GM19035 (cell line): ENCODE measurements at regions not wholly inside any gene's neighbourhood (a gene's known extent, or its start where the extent isn't known, plus 50 kb on each side); places are given as distances from the start of the nearest gene placed in this dataset.

ENCODE experiments used
- ATAC-seq: cut with Tn5 transposase; IDR thresholded peaks from one replicate; pipeline ENCODE4 v1.9.1; 2021; ENCODE audit not compliant: unreplicated experiment

DNA sequence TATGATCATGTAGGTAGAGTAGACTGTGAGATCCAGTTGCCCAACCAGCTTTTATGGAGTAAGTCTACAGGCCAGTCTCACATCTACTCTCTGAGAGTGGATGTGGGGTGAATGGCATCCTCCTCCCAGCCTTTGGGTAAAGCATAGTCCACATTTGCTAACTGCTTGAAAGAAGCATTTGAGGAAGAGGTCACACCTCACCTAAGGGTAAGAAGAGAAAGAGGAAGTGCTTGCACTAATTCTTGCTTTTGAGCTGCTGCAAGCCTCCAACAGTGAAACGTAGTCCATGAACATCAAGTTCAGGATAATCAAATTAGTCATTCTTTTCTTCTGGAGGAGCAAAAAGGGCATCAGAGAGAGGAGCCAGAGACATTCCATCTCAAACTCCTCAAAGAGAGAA, 93.9 kb upstream of the AGR3 start:
- peak; percentile 48 for ATAC-seq

DNA sequence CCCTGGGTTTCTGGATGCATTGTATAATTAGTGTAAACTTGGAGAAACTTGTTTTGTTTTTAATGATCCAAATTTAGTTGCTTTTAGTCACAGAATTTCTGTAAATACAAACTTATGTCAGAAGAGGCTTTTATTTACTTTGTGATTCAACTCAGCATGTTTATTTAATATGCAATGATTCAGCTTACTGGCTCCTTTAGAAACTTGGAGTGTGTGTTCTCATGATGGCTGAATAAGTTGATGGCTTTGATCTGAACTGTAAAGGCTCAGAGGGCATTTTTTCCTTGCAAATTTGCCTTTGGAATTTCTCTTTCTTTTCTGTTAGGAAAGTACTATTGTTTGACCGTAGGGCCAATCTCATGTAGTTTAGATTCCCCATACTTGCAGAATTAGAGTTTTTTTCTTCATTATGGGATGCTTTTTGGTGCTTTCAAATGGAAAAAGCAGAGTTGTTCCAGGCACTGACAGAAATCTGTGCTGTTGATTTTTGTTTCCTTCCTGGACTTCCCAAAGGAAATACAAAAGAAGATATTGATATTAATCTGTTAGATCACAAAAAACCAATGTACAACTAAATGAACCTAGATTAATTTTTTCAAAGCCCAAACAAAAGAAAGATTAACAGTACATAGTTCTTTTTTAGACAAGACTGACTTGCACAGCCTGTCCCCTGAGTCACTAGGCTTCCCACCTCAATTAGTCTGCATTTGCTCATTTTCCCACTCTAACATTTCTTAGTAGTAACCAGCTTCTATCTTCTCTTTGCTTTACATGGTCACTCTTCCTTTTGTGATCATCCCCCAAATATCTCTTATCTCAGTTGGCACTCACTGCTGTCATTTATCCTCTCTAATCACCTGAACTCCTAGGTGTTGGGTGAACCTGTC, 96.8 kb upstream of the AGR3 start:
- ATAC-seq = no peak

DNA sequence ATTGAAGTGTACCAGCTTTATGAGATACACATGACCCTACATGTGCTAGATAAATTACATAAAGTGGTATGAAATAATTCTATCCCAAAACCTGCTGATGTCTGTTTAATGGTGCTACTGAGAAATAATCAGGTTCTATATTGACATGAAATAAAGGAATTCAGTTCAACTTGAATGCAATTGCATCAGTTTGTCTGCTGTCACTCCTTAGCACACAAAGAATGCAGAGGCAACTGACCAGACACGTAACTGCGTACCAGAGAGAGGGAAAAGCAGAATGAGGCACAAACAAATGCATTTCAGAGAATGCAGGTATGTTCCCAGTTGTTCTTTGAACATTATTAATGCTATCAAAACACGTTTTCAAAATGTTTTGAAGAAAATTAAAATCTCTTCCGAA, 98.8 kb upstream of the AGR3 start:
- ATAC-seq = no peak

DNA sequence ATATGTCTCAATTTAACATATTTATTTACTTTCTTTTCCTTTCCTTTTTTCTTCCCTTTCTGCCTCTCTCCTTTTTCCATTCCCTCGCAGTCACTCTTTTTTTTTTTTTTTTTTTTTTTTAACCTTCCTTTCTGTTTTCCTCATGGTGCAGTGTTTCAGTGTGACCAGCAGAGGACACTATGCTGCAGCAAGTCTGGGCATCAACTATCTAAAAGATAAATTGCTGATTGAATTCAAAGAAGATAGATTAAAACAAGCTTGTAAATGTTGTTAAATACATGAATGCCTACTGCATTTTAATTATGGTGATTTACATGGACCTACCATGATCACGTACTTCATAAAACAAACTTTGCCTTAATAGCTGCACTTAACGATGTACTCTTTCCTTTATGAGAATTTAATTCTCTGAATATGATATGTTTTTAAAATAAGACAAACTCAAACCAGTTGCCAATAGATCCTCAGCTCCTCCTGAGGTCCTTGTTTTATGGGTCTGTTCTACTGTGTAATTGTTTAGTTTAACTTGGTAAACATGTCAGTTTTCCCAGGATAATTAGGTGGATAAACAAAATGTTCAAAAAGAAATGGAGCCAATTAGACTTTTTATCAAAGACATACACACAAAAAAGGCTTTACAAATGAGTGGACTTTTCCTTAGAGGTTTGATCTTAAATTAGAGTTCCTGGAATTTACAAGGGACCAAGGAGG, 101.0 kb upstream of the AGR3 start:
- ATAC-seq = peak; percentile 59

DNA sequence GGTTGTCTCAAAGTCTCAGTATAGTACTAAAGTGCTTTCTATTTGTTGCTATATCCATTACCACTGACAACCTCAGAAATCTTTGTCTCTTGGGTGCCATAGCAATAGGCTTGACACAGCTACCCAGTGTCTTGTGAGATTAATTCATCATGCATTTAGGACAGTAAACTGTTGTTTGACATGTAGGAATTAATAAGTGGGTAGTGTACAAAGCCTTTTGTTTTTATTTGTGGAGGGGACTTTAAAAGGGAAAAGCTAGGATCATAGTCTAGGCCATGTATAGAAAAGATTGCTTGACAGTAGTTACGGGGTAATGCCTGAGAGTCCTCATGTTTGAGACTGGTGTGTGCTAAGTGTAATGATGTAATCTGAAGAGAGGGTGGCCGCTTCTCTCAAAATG, 102.6 kb upstream of the AGR3 start:
- no peak for ATAC-seq

DNA sequence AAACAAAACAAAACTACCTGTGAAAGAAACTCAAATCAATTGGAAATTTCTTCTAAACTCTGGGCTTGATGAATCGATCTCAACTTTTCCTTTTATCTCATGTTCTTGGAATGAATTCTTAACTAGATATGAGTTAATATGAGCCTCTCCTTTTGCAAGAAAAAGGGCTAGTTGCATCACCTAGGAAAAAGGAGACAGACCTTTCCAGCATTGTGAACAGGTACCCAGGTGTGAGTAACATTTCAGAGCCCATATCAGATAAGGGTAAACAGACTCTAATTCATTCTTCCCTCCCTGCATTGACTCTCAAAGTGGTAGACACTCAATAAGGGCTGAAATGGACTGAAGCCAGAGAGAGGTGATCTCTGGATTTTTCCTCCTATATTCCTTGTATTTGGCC, 103.8 kb upstream of the AGR3 start:
- ATAC-seq = no peak

DNA sequence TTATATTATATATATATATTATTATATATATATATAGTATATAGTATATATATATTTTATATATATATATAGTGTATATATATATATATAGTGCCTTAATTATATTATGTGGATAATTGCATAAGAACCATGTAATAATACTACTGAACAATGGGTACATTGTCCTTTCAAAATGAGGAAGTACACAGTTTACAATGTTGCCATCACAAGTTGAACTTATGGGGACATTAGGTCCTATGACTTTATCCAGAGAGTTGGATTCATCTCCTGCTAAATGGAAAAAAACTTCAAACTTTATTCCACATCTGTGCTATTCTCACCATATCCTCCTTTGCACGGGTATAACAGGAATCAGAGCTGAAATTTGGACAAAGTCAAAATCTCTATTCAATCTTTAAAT, 105.0 kb upstream of the AGR3 start:
- no peak for ATAC-seq

DNA sequence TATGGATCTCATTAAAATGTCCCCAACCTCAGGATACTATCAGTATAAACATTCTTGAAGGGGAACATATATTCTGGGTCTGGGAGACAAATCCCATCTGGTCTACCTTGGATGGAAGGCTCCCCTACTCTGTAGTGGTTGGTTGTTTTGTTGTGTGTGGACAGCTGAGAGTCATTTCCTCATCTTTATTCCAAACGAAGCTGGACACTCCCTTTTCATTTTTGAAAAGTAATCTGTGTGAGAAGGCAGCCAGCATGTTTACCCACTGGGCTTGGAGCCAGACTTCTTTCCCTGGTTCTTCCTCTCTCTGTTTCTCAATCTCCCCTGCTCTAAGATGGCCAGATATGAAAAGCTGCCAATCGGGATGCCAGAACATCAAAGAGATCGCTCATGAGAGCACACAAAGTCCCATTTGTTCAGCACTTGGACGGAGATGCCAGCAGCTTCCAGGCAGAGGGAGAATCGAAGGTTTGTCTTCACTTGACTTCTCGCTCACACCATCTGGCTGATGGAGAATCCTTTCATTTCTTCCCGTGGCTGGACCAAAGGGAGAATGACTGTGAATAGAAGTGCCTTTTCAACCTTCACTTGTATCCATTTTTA, 108.1 kb upstream of the AGR3 start:
- no peak for ATAC-seq

DNA sequence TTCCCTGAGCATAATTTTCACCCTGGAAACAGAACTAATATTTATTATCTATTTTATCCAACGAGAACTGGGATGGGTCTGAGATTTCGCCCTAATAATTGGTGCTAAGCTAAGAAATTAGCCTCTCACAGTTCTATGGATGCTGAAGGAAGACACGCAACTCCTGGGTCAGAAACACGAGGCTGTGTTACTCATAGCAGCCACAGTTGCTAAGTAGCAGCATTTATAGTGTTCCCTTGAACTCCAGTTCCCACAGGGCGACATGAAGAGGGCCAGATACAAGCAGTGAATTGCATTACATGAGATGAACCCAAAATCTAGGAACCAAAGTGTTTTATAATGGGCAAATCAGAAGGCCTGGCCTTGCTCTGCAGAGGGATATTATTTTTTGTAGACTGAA, 109.8 kb upstream of the AGR3 start:
- ATAC-seq = no peak

DNA sequence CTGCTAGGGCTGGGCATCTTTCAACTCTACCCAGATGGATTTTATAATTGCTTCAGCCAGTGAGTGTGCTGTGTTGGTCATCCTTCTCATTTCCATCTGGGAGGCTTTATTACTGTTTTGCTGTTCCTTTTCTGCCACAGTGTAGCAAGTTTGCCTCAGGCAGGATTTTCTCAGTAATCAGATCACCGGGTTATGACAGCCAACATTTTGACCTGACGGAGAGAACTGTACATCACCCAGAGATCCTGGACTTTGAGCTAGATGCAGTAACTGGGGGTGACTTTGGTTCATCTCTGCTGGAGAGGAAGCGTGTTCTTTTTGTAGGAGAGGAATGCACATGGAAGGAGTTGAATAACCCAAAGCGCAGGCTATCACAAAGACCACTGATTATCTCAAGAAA, 111.8 kb upstream of the AGR3 start:
- no peak for ATAC-seq

DNA sequence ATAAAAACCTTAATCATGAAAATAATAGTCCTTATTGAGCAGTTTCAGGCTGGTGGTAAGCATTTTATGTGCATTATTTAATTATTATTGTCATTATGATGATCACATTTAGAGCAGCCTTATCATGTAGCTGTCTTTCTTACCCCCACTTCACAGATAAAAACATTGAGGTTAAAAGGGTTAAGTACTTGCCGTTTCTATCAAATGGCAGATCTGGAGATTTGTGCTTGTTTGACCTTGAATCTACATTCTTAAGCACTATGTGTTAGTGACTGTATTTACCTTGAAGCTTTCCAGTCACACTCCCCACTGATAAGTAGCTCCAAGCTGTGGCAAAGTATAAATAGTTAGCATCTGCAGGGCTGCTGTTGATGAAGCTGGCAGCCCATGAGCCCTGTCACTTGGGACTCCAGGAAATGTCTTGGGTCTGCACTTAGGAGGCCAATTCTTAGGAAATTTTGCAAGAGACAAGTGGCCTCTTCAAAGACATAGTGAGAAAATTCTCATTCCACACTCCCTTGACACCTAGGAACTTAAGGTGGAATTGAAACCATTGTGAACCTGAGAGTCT, 116.8 kb upstream of the AGR3 start:
- ATAC-seq = no peak

DNA sequence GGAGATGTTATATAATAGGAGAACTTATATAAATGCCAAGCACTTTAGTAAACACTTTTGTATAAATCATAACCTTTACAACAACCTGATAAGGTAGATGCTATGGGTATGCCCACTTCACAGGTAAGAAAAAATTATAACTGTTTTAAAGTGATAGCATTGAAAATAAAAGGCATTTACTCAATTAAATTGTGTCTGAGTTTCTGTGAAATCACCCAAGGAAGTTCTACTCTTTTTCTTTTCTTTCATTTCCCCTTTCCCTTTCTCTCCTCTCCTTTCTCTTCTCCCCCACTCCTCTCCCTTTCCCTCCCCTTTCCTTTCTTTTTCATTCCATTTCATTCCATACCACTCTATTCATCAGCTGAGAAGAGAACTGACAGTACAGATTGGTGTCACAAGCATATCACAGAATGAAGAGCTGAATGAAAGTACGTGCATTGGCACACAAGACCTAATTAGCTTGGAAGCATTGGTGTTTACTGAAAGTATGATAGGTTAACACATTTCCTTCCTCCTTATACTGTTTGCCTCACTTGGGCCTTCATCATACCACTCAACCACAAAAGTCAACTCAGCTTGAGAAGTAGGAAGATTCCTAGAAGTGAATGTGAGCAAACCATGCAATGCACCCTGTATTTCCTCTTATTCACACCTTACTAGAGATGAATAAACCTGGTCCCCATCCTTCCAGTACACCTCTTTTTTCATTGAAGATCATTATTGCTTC, 117.9 kb upstream of the AGR3 start:
- no peak for ATAC-seq

DNA sequence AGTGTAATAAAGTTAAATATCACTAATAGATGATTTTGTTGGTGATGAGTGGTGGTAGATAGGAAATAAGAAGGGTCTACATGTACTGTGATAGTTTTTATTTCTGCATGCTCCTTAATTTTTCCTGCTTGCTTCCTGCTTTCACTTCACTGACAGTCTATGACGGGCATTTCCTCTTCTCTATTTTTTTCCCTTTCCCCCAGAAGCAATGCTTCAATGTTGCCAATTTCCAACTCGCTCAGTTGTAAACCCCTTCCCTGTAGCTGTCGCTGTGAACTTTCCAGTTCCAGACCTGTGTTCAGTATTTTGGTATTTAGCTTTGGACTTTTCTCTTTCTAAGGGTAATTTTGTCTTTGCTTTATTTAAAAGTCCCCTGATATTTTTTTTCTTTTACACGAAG, 123.5 kb upstream of the AGR3 start:
- ATAC-seq = no peak

DNA sequence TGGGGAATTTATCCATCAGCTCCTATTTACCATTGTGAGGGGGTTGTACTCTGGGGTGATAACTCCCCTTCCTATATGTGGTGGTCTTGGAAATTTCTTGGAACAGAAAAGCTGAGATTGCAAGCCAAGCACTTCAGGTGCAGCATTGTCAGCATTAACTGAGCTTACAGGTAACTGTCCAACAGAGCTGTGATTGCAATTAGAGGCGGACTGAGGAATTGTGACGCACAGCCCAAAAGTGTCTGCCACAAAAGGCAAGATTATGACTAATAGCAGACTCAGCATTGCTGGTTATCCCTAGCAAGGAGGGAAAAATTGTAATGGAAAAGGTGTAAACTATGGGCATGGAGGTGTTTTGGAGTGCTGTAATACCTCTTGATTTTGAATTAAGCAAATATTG, 126.1 kb upstream of the AGR3 start:
- ATAC-seq = no peak

DNA sequence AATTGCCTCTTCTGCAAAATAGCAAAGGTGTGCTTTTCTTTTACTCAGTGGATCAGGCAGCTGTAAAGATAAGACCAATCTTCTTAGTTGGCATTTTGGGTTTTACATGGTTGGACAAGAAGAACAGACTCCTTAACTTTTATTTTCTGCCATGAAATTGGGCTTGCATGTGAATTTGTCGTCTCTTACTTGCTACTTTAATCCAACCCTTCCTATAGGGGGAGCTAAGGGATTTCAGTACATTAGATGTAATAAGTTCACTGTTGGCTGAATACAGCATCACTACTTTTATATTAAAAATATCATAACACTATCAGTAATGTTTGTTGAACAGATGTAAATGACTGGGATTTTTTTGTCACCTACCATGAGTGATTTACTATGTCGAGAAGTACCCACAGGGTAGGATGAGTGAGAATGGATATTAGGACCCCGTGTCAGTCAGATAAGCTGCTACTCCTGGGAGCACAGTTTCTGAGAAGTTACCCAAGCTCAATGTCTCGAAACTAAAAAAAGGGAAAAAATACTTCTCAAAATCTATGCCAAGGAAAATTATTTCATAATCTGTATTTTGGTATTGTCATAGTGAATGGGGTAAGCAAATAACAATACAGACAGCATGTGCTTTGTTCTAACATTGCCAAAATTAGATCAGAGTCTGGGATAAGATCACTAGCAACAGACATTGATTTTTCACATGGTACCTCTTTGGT, 127.4 kb upstream of the AGR3 start:
- ATAC-seq = no peak

DNA sequence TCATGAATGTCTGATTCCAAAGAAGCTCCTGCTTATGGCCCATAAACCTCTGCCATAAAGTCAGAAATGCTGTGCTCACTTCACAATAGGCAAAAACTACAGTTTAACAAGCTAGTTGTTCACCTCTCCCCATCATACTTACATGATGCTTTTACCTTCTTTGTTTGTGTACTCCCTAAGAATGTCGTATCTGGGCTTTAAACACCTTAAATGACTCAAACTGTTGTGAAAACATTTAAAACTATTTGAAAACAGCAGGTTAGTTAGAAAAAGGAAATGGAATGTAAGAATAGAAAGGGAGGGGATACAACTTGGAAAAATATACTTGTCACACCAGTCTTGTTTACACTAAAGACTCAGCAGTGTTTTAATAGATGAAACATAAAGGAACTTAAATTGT, 128.2 kb upstream of the AGR3 start:
- no peak for ATAC-seq

DNA sequence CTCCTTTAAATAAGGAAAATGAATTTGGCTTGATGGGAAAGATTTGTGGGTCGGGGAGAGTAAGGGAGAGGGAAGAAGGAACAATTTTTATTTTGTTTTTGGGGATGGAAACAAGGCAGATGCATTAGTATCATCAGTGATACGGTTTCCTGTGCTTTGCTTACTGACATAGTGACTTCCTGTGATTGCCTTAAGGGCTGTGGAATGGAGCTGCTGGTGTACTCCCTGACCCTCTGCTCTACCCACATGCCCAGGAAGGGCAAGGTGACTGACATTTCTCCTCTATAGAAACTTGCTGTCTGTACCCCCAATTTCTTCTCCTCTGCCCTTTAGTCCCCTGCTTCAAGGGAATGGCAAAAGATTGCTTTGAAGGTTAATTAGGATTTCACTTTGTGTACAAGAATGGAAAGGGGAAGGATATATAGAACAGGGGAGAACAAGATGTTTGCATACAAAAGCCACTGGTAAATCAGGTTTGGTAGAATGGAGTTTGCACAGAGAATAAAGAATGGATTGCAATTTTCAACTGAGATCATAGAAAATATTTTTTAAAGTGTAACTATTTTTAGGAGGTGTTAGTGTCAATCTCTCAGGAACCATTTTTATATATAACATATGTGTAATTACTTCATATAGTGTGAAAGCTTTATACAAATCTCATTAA, 129.0 kb upstream of the AGR3 start:
- no peak for ATAC-seq

DNA sequence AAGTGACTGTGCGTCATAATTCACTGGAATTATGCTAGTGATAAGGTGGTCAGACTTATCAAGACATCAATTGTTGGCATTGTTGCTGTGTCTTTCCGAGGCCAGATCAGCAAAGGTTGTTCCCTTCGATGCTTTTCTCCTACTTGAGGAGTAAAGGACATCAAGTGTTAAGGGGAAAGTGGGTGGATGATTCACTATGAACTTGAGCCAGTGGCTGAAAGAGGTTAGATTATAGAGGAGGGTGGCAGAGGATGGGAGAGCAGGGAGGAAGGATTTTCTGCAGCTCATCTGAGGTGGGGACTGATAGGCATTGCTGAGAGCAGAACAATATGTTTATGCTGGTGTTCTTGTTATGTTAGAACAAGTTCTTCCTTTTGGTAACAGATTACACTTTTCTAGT, 131.4 kb upstream of the AGR3 start:
- ATAC-seq = no peak

DNA sequence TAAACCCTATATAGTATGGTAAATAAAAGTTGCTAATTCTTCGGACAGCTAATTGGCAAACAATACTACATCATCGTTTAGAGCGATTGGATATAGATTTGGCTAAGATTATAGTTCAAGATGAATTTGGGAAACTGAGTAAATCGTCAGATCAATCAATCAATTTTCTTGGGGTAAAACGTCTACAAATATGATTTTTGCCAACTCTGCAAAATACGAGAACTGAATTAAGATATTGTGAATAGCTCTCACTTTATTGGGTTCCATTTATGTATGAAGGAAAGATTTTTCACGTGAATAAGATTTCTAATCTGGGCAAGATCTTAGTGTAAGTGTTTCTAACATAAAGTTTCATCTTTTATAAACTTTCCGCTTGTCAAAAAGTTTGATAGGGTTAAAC, 132.9 kb upstream of the AGR3 start:
- no peak for ATAC-seq

DNA sequence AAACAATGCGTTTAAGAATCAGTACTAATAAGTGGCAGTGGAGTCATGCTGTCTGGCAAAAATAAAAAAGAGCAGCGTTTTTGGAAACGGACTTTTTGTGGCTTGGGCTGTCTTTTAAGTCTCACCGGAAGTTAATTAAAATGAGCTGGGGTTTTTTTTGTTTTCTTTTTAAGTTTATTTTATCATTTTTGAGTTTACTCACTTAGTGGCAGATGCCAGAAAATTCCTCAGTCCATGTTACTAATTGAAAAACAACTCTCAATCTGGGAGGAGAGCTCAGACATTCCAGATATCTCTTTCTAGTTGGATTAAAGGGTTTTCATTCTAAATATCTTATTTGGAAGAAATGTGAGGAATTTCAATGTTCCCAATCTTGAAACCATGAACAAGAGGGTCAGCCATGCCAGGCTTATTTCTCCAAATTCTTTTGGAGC, 133.8 kb upstream of the AGR3 start:
- no peak for ATAC-seq
